Esophagus squamous epithelium (tissue), 5 donors: ENCODE measurements at regions not wholly inside any gene's neighbourhood (a gene's known extent, or its start where the extent isn't known, plus 50 kb on each side); places are given as distances from the start of the nearest gene placed in this dataset.

ENCODE experiments used
- DNase-seq: peaks from one replicate; lab custom pipeline; 2025; lab: John Stamatoyannopoulos, UW
- H3K27ac ChIP-seq, 4 donors: fragments of 200-600 bp; sonication (generic); one replicate each; pipeline ENCODE4 v1.5.1; 2016 to 2019; ENCODE audit warnings: mild to moderate bottlenecking in 1 of 4
- H3K27me3 ChIP-seq, 4 donors: fragments of 200-600 bp; sonication (generic); 1 replicate in 3 of 4; 2 replicates in 1 of 4; pipeline versions ENCODE4 v1.5.1 to v1.6.0; 2017 to 2021; ENCODE audit warnings: antibody characterized with exemption in 1 of 4
- H3K36me3 ChIP-seq, 3 donors: fragments of 200-600 bp; sonication (generic); one replicate each; pipeline ENCODE4 v1.5.1; 2016 to 2019
- H3K4me1 ChIP-seq, 3 donors: fragments of 200-600 bp; sonication (generic); one replicate each; pipeline ENCODE4 v1.5.1; 2017 to 2019
- H3K4me3 ChIP-seq, 4 donors: fragments of 200-600 bp; sonication (generic); 1 replicate in 3 of 4; 2 replicates in 1 of 4; pipeline ENCODE4 v1.5.1; 2016 to 2019; ENCODE audit warnings: mild to moderate bottlenecking in 2 of 4, moderate library complexity in 1 of 4
- H3K9me3 ChIP-seq, 3 donors: fragments of 200-600 bp; sonication (generic); one replicate each; pipeline ENCODE4 v1.5.1; 2016 to 2019
- CTCF ChIP-seq, 6 experiments: fragments of 450-650 bp in 4 of 6; fragments of 200-600 bp in 2 of 6; sonication (generic) in 2 of 6; IDR thresholded peaks; one replicate each; pipeline ENCODE4 v1.5.1; 2016 to 2019; ENCODE audit warnings: antibody characterized with exemption in 6 of 6, mild to moderate bottlenecking in 4 of 6, moderate library complexity in 4 of 6
- POLR2A ChIP-seq, 4 donors: fragments of 450-650 bp; IDR thresholded peaks; one replicate each; pipeline ENCODE4 v1.6.1; 2017; ENCODE audit warnings: antibody characterized with exemption in 4 of 4, mild to moderate bottlenecking in 4 of 4, moderate library complexity in 3 of 4
- WGBS, 2 donors: methylation state at CpG; one replicate each; pipeline ENCODE4 v1.1.5; 2018; 5-methylcytosine and 5-hydroxymethylcytosine counted together
- intact Hi-C: fragments of 100-400 bp; cut with DNase I; formaldehyde crosslinking; loops from one replicate; pipeline ENCODE4 v1.15.0; 2022
- donor health status: DM: yes; HTN: yes; CAD: no.

GRCh38 chr14:43449291-43449690 is 1057.8 kb downstream of the FSCB start:
- DNase-seq: no peak
- WGBS, 2 donors: 41 to 50% methylated on average over 5 of the region's 5 CpGs

GRCh38 chr14:43438056-43438455 is 1069.0 kb downstream of the FSCB start:
- TF ChIP-seq POLR2A (IDR thresholded peaks at IDR 0.05) (no peak), CTCF (IDR thresholded peaks at IDR 0.05) (no peak)
- no peak overlapping the region for H3K27ac ChIP-seq
- H3K9me3 ChIP-seq: no peaks in the 10 kb centered on the region
- no peaks in the 10 kb centered on the region for H3K36me3 ChIP-seq
- intact Hi-C loops: no loop called here
- H3K4me3 ChIP-seq: no peak overlapping the region
- 57 to 59% methylated on average over 3 of the region's 3 CpGs for WGBS, 2 donors
- no peak for DNase-seq
- H3K4me1 ChIP-seq: no peaks in the 10 kb centered on the region
- H3K27me3 ChIP-seq: no peaks in the 10 kb centered on the region

More at GRCh38 chr14:43449291-43449690, 1057.8 kb downstream of the FSCB start:
- no peaks in the 10 kb centered on the region for H3K4me1 ChIP-seq
- intact Hi-C loops: no loop called here
- H3K36me3 ChIP-seq: no peaks in the 10 kb centered on the region
- H3K4me3 ChIP-seq: no peak overlapping the region
- H3K27me3 ChIP-seq: no peaks in the 10 kb centered on the region
- H3K27ac ChIP-seq: no peak overlapping the region
- TF ChIP-seq CTCF (IDR thresholded peaks at IDR 0.05): no peak
- TF ChIP-seq POLR2A (IDR thresholded peaks at IDR 0.05): no peak
- peaks cover 0 to 12% (median 3%) of the 10 kb centered on the region in 3 donors for H3K9me3 ChIP-seq

GRCh38 chr14:43418324-43418723 is 1088.8 kb downstream of the FSCB start:
- no peaks in the 10 kb centered on the region for H3K4me1 ChIP-seq
- TF ChIP-seq POLR2A (IDR thresholded peaks at IDR 0.05) (no peak), CTCF (IDR thresholded peaks at IDR 0.05) (no peak)
- no peaks in the 10 kb centered on the region for H3K36me3 ChIP-seq
- H3K9me3 ChIP-seq: peaks cover 0 to 11% (median 6%) of the 10 kb centered on the region in 3 donors
- no peak overlapping the region for H3K27ac ChIP-seq
- H3K27me3 ChIP-seq: no peaks in the 10 kb centered on the region
- intact Hi-C loops: no loop called here
- no peak overlapping the region for H3K4me3 ChIP-seq
- no peak for DNase-seq
- 36 to 72% methylated on average over 1 to 3 of the region's 4 CpGs for WGBS, 2 donors

GRCh38 chr14:43413084-43413483 is 1094.0 kb downstream of the FSCB start:
- intact Hi-C loops: no loop called here
- no peak overlapping the region for H3K4me3 ChIP-seq
- H3K27me3 ChIP-seq: no peaks in the 10 kb centered on the region
- peaks cover 0 to 11% (median 4%) of the 10 kb centered on the region in 3 donors for H3K9me3 ChIP-seq
- no peaks in the 10 kb centered on the region for H3K36me3 ChIP-seq
- H3K27ac ChIP-seq: no peak overlapping the region
- 24 to 47% methylated on average over 2 of the region's 2 CpGs for WGBS, 2 donors
- DNase-seq: no peak
- H3K4me1 ChIP-seq: no peaks in the 10 kb centered on the region
- TF ChIP-seq CTCF (IDR thresholded peaks at IDR 0.05) (no peak), POLR2A (IDR thresholded peaks at IDR 0.05) (no peak)

- Histone ChIP-seq H3K9me3 (peaks cover 0 to 6% (median 0%) of the 10 kb centered on the region in 3 donors), H3K4me1 (no peaks in the 10 kb centered on the region), H3K4me3 (no peak overlapping the region), H3K36me3 (no peaks in the 10 kb centered on the region), H3K27ac (no peak overlapping the region), H3K27me3 (no peaks in the 10 kb centered on the region)
- DNase-seq: no peak
- intact Hi-C loops: no loop called here
- 54 to 61% methylated on average over 1 of the region's 1 CpG for WGBS, 2 donors
- TF ChIP-seq CTCF (IDR thresholded peaks at IDR 0.05): no peak
- TF ChIP-seq POLR2A (IDR thresholded peaks at IDR 0.05): no peak
These were observed 1095.2 kb downstream of the FSCB start for GRCh38 chr14:43411841-43412240.
